ENCODE measurements at regions not wholly inside any gene's neighbourhood (a gene's known extent, or its start where the extent isn't known, plus 50 kb on each side); places are given as distances from the start of the nearest gene placed in this dataset.
"Not testable (repeated sequence)": the region's sequence is repeated elsewhere in the genome, so short reads cannot be mapped to it uniquely, and the experiment has no call there.

DNA sequence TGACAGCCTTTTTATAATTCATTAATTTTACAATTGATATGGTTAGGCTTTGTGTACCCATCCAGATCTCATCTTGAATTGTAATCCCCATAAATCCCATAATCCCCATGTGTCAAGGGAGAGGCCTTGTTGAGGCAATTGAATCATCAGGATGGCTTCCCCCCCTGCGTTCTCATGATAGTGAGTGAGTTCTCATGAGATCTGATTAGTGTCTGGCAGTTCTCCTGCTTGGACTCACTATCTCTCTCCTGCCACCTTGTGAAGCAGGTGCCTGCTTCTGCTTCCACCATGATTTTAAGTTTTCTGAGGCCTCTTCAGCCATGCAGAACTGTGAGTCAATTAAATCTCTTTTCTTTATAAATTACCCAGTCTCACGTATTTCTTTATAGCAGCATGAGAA lies 165.7 kb upstream of the GNAI1 start:
- H3K4me3 ChIP-seq (ENCODE audit: low read depth, low read length) = no peak overlapping the region
- no peak for DNase-seq (ENCODE audit: low read depth)

DNA sequence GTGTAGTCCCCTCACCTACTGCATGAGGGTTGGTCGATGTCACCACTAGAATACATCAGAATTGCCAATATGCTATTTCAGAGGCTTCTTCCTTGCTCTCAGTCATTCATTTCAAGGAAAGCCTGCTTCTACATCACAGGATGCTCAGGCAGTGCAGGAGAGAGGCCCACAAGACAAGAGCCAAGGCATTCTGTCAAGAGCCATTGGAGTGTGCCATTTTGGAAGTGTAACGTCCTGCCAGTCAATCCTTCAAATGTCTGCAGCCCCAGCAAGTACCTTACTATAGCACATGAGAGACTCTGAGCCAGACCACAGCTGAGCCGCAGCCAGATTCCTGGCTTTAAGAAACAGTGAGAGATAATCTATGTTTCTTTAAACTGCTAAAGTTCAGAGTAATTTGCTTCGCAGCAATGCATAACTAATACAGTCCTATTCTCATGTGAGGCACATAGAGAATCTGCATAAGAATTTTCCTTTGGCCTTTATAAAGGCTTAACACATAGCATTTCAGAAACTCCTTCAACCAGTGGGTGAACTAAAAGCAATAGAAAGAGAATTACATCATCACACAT lies 166.5 kb upstream of the GNAI1 start:
- no peak for DNase-seq (ENCODE audit: low read depth)
- no peak overlapping the region for H3K4me3 ChIP-seq (ENCODE audit: low read depth, low read length)

DNA sequence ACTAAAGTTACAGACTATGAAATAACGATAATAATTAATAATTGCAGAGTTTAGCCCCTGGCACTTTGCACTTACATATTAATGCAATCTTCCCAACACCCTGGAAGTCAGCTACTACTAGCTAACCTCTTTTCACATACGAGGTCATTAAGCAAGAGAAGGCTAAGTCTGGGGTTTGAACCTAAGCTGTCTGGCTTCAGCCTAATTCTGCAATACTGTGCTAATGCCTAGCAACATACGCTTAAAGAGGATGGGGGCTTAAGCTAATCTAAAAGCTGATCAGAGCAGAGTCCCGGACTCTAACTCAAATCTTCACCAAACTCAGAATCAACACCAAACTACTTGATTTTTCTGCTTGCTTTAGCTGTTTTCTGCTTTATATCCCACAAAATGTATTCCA lies 168.7 kb upstream of the GNAI1 start:
- no peak overlapping the region for H3K4me3 ChIP-seq (ENCODE audit: low read depth, low read length)
- DNase-seq (ENCODE audit: low read depth) = no peak

DNA sequence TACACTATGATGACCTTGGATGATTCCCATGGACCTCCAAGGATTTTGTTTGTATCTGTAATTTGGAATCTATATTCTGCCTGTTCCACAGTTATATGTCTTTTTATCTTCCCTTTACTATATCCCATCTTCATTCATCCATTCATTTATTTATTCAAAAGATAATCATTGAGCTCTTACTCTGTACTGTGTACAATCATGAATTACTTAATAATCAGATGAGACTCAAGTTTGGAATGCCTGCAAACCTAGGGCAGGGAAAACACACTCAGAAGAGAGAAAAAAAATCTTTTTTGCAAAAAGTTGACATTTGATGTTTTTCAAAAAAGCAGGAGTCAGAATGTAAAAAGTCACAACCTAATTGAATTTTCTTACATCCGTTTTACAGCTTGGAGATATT lies 170.2 kb upstream of the GNAI1 start:
- no peak overlapping the region for H3K4me3 ChIP-seq (ENCODE audit: low read depth, low read length)
- DNase-seq (ENCODE audit: low read depth) = no peak

DNA sequence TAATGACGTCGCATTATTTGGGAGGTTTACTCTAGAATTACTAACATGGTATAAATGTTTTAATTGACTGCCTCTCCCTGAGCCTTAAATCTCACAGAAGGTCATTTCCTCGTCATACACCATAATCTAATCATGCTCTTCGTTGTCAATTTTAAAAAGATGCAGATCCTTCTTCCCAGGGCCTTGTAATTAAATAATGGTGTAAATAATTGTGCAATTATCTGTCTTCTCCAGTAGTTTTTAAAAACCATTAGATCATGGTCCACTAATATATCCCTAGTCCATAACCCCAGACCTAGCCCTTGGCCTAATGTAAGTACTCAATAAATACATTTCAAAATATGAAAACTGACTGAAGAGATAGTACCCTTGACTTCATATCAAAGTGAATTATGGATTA lies 181.5 kb upstream of the GNAI1 start:
- DNase-seq (ENCODE audit: low read depth) = no peak

DNA sequence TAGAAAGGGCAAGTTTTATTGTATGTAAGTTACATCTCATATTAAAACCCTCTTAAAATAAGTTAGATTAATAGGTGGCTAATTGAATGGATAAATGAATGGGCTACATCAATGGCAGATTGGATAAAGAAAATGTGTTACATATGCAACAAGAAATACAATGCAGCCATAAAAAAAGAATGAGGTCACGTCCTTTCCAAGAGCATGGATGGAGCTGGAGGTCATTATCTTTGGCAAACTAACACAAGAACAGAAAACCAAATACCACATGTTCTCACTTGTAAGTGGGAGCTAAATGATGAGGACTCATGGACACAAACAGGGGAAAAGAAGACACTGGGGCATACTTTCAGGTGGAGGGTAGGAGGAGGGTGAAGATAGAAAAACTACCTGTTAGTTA lies 182.2 kb upstream of the GNAI1 start:
- DNase-seq (ENCODE audit: low read depth) = no peak
- no peak overlapping the region for H3K4me3 ChIP-seq (ENCODE audit: low read depth, low read length)

More for the DNA sequence above, 181.5 kb upstream of the GNAI1 start:
- H3K4me3 ChIP-seq (ENCODE audit: low read depth, low read length) = no peak overlapping the region

DNA sequence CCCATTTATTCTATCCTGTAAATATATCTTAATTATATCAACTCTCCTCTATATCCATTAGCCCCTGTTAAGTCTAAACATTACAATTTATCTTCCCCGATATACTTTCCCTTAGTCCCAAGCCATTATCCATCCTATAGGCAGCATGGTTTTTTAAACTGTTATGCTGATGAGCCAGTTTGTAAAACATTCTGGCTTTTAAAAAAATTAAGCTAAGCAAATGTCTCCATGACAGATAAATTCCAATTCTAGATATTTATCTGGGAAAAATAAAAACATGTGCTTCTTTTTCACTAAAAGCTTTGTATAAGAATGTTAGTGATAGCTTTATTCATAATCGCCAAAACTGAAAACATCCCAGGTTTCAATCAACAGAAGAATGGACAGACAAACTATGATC lies 183.2 kb upstream of the GNAI1 start:
- no peak for DNase-seq (ENCODE audit: low read depth)
- no peak overlapping the region for H3K4me3 ChIP-seq (ENCODE audit: low read depth, low read length)

DNA sequence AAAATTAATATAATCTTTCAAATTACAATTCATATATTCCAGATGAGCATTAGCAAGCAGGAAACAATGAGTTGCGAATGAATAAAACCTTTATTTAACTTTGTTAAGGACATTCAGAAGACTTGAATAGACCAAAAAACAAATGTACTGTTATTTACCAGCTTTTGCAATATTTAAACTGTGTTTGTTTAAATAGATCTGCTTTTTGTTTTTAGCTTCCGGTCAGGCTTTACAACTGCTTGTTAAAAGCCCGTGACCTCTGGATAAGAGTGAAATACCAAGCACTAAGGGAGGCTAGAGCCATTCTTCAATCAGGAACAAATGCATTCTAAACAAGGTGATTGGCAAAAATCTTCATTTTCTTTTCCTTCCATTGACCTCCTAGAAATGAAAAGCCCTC lies 184.9 kb upstream of the GNAI1 start:
- no peak overlapping the region for H3K4me3 ChIP-seq (ENCODE audit: low read depth, low read length)
- DNase-seq (ENCODE audit: low read depth) = no peak

DNA sequence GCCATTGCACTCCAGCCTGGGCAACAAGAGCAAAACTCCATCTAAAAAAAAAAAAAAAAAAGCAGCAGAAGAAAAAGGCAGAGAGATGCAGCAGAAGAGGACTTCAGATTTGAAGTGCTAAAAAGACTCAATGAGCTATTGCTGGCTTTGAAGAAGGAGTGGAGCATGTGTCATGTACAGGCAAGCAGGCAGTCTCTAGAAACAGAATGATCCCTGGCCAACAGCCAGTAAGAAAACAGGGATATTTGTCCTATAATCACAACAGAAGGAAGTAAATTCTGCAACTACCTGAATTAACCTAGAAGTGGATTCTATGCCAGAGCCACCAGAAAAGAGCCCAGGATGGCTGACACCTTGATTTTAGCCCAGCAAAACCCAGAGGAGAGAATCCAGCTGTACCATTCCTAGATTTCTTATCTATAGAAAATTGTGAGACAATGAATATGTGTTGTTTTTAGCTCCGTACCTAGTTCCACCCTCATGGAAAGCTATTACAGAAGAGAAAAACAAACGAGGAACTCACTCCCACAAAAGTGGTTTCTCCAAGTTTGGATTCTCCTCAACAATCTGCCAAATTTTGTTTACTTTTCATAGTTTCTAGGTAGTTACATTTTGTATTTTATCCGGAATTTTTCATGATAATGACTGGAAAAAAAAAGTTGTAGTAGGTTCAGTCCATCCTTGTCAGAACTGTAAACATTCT lies 198.2 kb upstream of the GNAI1 start:
- H3K4me3 ChIP-seq (ENCODE audit: low read depth, low read length) = no peak overlapping the region
- peak; percentile 4 for DNase-seq (ENCODE audit: low read depth)

DNA sequence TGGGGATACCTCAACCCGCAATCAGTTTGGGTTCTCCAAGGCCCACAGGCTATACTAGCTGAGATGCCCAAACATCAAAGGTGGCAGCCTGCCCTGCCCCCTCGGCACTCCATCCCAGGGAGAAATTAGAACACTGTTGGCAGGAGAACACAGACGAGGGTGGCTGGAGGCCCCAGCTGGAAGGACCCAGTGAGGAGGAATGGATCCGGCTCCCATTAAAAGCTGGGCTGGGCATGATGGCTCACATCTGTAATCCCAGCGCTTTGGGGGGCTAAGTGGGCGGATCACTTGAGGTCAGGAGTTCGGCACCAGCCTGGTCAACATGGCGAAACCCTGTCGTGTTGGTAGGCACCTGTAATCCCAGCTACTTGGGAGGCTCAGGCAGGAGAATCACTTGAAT lies 199.9 kb upstream of the GNAI1 start:
- H3K4me3 ChIP-seq (ENCODE audit: low read depth, low read length) = no peak overlapping the region
- DNase-seq (ENCODE audit: low read depth) = no peak

DNA sequence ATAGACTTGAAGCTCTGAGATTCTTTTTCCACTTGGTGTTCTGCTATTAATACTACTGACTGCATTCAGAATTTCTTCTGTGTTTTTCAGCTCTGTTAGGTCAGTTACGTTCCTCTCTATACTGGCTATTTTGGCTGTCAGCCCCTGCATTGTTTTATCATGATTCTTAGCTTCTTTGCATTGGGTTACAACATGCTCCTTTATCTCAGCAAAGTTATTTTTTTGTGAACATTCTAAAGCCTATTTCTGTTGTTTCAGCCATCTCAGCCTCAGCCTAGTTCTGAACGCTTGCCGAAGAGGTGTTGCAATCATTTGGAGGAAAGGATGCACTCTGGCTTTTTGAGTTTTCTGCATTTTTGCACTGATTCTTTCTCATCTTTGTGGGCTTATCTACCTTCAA lies 201.5 kb upstream of the GNAI1 start:
- H3K4me3 ChIP-seq (ENCODE audit: low read depth, low read length) = no peak overlapping the region
- DNase-seq (ENCODE audit: low read depth) = peak; percentile 57

DNA sequence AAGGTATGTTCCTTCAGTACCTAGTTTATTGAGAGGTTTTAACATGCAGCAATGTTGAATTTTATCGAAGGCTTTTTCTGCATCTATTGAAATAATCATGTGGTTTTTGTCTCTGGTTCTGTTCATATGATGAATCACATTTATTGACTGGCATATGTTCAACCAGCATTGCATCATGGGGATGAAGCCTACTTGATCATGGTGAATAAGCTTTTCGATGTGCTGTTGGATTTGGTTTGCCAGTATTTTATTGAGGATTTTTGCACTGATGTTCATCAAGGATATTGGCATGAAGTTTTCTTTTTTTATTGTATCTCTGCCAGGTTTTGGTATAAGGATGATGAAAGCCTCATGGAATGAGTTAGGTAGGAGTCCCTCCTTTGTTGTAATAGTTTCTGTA lies 204.0 kb upstream of the GNAI1 start:
- DNase-seq (ENCODE audit: low read depth) = peak; percentile 41
- H3K4me3 ChIP-seq (ENCODE audit: low read depth, low read length) = no peak overlapping the region

DNA sequence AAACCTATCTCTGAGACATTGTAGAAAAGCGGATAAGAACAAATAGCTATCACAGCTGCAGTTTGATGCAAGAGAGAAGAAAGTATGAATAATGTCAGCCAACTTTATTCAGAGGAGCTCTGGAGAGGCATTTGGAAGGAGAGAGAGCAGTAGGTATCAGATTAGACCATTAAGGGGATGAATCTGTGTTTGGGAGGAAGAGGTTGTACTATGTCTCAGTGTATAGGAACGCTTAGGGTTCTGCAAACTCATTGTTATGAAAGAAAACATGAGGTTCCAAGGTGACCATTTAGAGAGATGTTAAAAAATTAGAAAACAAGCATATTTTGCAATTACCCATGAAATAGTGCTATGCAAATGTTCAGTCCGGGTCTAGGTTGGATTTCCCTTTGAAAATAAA lies 207.5 kb upstream of the GNAI1 start:
- peak; percentile 13 for DNase-seq (ENCODE audit: low read depth)

DNA sequence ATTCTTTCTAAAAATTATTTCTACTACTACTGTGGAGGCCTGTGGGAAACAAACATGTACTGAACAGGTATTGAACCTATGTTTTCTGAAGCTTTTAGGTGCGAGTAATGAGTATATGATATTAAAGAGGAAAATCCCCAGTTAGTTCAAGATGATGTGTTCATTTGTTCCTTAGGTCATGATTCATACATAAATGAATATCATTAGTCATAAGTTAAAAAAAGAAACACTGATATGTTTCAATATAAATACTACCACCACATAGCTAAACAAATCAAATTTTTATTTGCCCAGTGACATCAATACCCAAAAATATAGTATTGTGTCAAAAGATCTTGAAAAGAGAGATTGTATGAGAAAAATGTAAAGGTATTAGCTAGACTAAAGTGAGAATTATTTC lies 210.7 kb upstream of the GNAI1 start:
- H3K4me3 ChIP-seq (ENCODE audit: low read depth, low read length) = no peak overlapping the region
- DNase-seq (ENCODE audit: low read depth) = no peak

More for the DNA sequence above, 207.5 kb upstream of the GNAI1 start:
- no peak overlapping the region for H3K4me3 ChIP-seq (ENCODE audit: low read depth, low read length)

DNA sequence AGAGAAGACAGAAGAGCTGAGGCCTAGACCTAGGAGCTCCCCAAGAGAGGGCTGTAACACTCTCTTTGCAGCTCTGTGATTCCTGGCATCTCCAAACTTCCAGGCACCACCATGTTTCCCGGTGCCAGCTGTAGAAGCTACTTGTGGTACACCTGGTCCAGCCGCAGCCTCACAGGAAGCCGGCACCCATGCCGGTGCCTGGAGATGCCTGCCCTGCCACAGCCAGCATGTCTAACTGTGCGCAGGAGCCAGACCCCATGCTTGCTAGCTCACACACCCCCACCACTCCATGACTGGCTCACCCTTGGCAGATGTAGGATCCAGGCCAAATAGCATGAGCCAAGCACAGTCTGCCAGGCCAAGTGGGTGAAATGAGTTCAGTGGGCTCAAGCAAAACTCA lies 211.7 kb upstream of the GNAI1 start:
- no peak overlapping the region for H3K4me3 ChIP-seq (ENCODE audit: low read depth, low read length)
- DNase-seq (ENCODE audit: low read depth) = no peak

DNA sequence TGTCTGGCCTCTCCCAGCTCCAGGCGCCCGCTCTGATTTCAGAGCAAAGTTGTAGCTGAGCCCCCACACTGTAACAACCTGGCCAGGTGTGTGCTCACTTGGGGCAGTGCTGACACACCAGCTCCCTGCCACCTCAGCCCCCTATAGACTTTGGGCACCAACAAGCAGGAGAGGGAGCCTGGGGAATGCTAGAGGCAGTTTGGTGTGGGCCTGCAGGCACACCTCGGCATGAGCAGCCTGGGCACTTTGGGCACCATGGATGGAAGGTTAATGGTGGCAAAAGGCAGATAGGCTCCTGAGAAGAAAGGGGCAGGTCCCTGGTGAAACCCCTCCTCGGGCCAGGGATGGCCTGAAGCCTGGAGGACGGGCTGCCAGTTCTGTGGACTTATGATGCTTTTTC lies 212.7 kb upstream of the GNAI1 start:
- DNase-seq (ENCODE audit: low read depth) = no peak
- no peak overlapping the region for H3K4me3 ChIP-seq (ENCODE audit: low read depth, low read length)

DNA sequence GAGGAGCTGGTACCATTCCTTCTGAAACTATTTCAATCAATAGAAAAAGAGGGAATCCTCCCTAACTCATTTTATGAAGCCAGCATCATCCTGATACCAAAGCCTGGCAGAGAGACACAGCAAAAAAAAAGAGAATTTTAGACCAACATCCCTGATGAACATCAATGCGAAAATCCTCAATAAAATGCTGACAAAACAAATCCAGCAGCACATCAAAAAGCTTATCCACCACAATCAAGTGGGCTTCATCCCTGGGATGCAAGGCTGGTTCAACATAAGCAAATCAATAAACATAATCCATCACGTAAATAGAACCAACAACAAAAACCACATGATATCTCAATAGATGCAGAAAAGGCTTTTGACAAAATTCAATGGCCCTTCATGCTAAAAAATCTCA lies 216.0 kb upstream of the GNAI1 start:
- H3K4me3 ChIP-seq (ENCODE audit: low read depth, low read length); DNase-seq (ENCODE audit: low read depth): not testable (repeated sequence)

DNA sequence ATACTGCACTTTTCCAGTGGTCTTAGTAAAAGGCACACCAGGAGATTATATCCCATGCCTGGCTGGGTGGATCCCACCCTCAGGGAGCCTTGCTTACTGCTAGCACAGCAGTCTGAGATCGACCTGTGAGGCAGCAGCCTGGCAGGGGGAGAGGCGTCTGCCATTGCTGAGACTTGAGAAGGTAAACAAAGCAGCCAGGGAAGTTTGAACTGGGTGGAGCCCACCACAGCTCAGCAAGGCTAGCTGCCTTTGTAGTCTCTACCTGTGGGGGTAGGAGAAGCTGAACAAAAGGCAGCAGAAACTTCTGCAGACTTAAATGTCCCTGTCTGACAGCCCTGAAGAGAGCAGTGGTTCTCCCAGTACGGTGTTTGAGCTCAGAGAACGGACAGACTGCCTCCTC lies 219.3 kb upstream of the GNAI1 start:
- DNase-seq (ENCODE audit: low read depth); H3K4me3 ChIP-seq (ENCODE audit: low read depth, low read length): not testable (repeated sequence)

DNA sequence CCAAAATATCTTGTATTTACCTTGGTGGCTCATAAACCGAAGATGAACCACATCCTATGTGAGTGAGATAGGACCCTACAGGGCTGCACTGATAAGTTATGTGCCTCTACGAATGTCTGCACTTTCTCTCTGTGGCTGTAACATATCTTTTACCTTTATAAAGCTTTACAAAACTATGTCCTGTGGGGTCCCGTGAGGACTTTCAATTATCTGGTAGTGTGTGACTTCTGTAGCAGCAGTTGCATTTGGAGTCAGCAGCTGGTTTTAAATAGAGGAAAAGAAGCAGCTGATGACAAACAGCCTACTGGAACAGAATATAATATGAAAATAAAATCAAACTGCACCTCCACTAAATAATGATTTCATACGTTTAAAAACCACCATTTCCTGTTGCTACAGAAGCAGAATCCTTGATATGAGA lies 222.4 kb upstream of the GNAI1 start:
- no peak for DNase-seq (ENCODE audit: low read depth)
- H3K4me3 ChIP-seq (ENCODE audit: low read depth, low read length) = no peak overlapping the region

DNA sequence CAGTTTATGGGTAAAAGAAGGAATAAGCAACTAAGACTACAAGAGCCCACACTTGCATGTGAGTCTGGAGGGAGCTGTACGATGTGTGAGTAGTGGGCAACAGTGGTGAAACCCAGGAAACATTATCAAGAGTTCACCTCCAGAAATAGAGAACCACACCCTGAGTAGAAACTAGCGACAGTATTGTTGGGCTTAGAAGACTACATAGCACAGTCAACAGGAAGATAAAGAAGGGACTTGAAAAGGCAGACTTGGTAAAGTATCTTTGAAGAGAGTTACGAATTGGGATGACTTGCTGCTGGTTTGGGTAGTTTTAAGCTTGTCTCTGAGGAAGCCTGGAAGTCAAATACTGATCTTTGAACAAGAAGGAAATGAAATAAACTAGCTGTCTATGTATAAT lies 223.2 kb upstream of the GNAI1 start:
- no peak for DNase-seq (ENCODE audit: low read depth)
- no peak overlapping the region for H3K4me3 ChIP-seq (ENCODE audit: low read depth, low read length)

DNA sequence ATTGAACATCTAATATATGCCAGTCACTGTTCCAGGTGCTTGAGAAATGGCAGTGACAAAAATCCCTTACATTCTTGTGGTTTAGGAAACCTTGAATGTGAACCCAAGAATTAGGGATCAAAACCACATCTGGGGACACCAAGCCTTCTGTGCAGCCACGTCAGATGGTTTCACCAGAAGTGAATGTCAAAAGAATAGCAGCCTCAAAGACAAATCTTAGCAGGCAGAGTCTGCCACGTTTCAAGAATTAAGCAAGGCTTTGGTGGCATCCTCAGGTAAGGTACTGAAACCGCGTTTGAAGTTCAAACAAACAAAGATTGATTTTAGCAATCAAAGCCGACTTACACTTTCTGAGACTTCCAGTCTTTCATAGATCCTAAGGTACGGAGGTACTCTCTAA lies 225.5 kb upstream of the GNAI1 start:
- H3K4me3 ChIP-seq (ENCODE audit: low read depth, low read length) = no peak overlapping the region
- DNase-seq (ENCODE audit: low read depth) = no peak

DNA sequence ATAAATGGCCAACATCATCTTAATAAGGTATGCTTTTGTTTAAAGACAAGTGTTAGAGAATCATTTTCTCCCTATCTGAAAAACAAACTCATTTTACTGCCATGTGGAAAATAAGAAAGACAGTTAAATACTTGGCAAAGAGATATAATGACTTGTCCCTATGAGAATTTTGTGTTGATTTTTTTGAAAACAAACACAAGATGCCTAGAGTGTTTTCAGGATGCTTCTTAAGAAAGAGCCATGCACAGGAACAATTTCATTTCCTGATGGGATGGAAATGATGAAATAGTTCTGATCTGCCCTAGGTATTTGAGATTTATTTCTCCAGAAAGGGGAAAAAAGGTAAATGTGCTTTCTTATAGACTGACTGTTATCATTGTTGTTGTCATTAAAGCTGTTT lies 237.5 kb upstream of the GNAI1 start:
- H3K4me3 ChIP-seq (ENCODE audit: low read depth, low read length) = no peak overlapping the region
- DNase-seq (ENCODE audit: low read depth) = no peak

Data from skeletal muscle cell (primary cell).